SW480 (cell line): ENCODE measurements at regions not wholly inside any gene's neighbourhood (a gene's known extent, or its start where the extent isn't known, plus 50 kb on each side); places are given as distances from the start of the nearest gene placed in this dataset.

Experiments
- DNase-seq: peaks from one replicate; pipeline ENCODE4 v3.0.0-alpha.2; 2016; ENCODE audit warnings: low spot score

- DNase-seq = no peak
These were observed 176.6 kb downstream of the BCL11B start for GRCh38 chr14:99095369-99095768.

- DNase-seq = no peak
These were observed 173.8 kb downstream of the BCL11B start for GRCh38 chr14:99098199-99098598.

GRCh38 chr14:99099051-99099787 lies 172.8 kb downstream of the BCL11B start:
- no peak for DNase-seq

- no peak for DNase-seq
These were observed 171.3 kb downstream of the BCL11B start for GRCh38 chr14:99100497-99101270.

GRCh38 chr14:99101855-99102461 lies 170.0 kb downstream of the BCL11B start:
- DNase-seq = no peak

GRCh38 chr14:99116741-99117295 lies 155.2 kb downstream of the BCL11B start:
- DNase-seq = no peak

GRCh38 chr14:99117671-99118045 lies 154.3 kb downstream of the BCL11B start:
- DNase-seq = no peak

GRCh38 chr14:99118046-99118721 lies 153.8 kb downstream of the BCL11B start:
- DNase-seq = no peak

GRCh38 chr14:99118946-99119345 lies 153.1 kb downstream of the BCL11B start:
- DNase-seq = no peak
